NCI-H510A treated with DMSO at 0.1 percent for 48 hours (cell line): ENCODE measurements at regions not wholly inside any gene's neighbourhood (a gene's known extent, or its start where the extent isn't known, plus 50 kb on each side); places are given as distances from the start of the nearest gene placed in this dataset.
A peak's percentile ranks its signal among the peaks of the same experiment; 100 is the strongest.

Source experiments
- DNase-seq: peaks from one replicate; lab custom pipeline; 2025; lab: John Stamatoyannopoulos, UW

DNA sequence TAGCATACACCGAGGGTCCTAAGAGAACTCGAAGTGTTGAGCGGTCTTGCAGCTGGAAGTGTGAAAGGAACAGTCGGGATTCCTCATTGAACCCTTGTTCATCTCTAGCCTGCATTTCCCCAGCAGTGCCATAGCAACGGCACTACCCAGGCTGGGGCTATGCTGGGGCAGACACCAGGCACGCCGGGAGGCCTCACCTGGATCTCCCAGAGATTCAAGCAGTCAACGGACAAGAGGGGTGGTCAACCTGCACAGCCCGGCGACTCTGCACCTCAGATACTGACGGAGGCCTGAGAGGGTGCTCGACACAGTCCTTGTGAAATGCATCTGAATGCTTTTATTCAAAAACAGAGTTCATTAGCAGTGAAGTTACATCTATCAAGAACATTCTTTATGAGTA is 604.2 kb downstream of the GALR1 start:
- no peak for DNase-seq

DNA sequence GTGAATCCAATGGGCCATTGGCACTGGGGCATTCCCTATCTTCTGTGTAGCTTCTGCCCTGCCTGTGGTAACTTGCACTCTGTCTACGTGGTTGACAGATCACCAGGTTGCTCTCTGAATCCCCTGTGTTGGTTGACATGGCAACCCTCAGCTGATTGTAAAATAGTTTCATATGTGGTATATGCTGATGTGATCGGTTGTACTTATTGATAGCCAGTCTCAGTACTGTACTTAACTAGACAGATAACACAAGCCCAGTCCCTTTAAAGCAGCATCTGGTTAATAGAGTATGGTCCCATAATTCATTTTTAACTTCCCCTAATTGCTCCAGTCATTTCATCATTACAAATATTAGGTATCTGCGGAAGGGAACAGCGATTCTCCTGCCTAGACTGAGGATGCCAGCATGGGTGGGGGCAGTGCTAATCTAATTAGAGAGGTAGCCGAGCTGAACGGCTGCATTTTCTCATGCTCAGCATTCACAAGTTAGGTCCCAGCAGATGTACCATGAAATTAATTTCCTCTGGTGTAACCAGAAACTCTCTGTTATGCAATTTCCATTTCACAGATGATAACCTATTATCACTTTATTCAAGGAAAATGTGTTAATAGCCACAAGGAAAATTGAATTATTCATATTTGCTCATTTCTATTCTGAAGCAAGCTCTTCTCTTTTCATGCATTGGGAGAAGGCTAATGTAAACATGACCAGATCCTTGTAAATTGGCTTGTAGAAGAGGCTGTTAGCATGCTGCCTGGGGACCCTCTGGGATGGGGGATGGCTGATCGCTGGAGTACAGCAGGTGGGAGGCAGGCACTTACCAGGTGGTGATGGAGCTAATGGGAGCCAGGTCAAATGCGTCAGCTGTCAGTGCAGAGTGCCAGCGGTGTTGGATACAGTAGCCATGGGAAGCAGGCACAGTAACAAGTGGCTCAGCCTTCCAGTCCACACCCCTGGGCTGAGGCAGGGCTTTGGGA is 608.3 kb downstream of the GALR1 start:
- DNase-seq: peak; percentile 97

- no peak for DNase-seq
These were observed 610.0 kb downstream of the GALR1 start for GRCh38 chr18:77859634-77860033.

- no peak for DNase-seq
These were observed 612.6 kb downstream of the GALR1 start for GRCh38 chr18:77862066-77862757.

- DNase-seq: no peak
These were observed 616.2 kb downstream of the GALR1 start for GRCh38 chr18:77865853-77866252.

DNA sequence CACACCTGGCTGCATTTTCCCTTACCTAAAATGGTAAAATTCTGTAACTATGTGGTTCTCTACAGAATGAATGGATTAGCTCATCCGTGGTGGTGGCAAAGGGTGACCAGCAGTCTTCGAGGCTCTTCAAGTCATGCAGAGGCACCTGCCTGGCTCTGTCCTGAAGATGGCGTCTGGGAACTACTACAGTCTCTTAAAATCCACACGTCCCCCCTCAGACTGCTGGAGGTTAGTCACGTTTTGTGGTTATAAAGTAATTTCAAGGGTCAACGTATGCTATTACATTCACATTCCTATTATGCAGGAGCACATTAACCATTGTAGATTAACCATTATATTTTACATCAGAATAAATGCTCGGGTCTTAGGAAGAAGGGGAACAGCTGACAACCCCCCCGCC is 616.7 kb downstream of the GALR1 start:
- DNase-seq: no peak

GRCh38 chr18:77870199-77870598 is 620.6 kb downstream of the GALR1 start:
- no peak for DNase-seq

- no peak for DNase-seq
These were observed 621.2 kb downstream of the GALR1 start for GRCh38 chr18:77870894-77871293.

DNA sequence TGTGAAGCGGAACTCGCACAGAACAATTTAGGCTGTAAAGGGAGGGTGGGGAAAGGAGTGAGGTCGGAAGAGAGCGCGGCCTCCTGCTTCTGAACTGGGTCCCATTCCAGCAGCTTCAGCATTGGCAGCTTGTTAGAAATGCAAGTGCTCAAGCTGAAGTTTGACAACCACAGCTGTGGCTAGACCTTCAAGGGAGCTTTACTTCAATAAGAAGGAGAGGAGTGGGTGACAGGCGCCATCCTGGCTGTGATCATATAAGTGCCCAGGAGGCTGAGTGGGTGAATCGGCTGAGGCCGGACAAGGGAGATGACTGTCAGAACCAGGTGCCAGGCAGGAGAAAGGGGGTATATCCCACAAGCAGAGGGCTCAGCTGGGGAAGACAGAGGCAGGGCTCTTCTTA is 622.5 kb downstream of the GALR1 start:
- no peak for DNase-seq

DNA sequence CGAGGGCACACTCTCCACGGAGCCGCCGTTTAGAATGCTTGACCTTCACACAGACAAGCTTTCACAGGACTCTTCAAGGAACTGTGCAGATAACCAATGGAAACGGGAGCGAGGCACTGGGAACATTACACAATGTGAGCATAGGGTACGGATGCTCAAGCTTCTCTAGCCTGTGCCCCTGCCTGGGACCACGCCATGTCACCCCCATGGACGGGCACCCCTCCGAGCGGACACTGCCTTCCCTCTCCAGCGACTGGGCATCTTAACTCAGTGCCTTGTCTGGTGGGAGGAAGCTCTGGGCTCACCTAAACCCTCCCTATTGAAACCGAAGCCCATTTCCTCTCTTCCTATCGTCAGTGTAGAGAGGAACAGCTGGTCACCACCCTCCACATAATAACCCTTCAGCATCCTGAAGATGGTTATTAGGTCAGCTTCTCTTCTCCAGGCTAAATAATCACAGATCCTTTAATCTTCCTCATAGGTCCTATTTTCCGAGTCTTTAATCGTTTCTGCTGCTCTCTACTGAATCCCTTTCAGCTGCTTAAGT is 626.7 kb downstream of the GALR1 start:
- no peak for DNase-seq

GRCh38 chr18:77879829-77880228 is 630.2 kb downstream of the GALR1 start:
- no peak for DNase-seq

- no peak for DNase-seq
These were observed 634.8 kb downstream of the GALR1 start for GRCh38 chr18:77884454-77884853.

- DNase-seq: no peak
These were observed 644.4 kb downstream of the GALR1 start for GRCh38 chr18:77894060-77894459.

- DNase-seq: no peak
These were observed 645.6 kb downstream of the GALR1 start for GRCh38 chr18:77895250-77895649.

DNA sequence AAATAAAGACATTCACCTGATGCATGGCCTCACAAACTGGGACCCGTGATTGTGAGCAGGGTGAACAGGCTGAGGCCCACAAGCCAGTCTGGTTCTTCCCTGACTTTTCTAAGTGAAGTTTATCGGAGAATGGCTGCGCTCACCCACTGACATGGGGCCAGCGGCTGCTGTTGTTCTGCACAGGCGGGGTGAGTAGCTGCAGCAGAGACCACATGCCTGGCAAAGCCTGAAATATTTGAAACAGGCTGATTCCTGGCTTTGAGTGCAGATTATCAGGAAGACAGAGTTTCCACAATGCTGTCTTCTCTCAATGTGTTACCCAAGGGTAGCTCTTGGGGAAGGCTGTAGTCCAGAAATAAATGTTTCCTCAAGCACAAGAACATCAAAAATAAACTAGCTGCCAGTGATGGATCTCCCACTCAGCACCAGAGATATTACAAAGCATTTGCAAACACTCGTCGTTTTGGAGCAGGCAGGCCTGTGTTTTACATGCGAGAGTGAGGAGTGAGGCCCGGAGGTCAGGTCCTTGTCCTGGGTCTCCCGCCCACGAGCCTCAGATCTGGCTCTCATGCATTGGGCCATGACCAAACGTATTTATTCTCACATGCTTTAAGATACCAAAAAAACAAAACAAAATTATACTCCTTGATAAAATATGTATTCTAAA is 647.1 kb downstream of the GALR1 start:
- DNase-seq: no peak

GRCh38 chr18:77897606-77898005 is 648.0 kb downstream of the GALR1 start:
- DNase-seq: no peak

DNA sequence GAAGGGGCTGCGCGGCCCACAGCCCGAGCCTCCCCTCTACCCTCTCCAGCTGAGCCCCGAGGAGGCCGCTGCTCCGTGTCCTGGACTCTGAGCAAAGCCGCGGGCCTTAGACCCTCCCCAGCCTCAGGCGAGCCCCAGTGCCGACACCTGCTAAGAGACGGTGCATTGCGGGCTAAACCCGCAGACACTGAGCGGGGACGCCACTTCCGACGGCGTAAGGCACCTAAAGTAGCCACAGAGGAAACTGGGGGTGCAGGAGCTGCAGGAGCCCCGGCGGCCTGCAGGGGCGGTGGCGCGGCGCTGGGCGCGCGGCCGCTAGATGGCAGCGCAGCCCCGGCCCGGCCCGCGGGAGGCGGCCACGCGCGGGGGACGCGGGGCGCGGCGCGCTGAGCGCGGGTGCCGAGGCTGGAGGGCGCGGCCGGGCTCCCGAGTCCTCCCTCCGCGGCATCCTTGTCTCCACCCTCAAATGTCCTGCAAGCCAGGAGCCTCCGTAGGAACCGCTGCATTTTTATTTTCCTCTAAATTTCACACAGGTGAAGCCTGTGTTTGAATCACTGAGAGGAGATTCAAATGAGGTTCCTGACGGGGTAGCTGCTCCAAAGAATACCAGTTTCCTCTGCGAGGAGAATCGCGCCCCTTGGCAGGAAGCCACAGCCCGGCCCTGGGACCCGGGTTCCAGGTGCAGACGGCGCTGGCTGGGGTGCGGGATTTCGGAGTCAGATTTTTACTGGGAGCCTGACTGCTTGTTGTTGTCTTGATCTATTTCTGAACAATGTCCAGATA is 650.5 kb downstream of the GALR1 start:
- DNase-seq: peak; percentile 92

DNA sequence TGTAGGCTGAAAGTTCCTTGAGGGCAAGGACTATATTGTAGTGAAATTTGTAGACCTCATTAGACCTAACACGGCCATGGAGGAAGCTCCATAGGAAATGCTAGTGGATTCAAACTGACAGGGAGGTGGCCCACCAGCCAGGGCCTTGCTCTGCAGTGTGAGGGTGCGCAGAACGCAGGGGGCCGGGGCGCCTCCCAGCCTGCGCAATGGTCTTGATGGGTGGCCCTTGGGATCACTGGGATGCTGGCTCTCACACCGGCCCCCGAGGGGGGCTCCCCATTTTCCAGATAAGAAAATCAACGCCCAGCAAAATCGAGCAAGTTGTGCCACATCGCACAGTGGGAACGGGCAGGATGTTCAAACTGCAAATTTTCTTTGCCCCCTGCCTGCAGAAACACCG is 655.4 kb downstream of the GALR1 start:
- DNase-seq: no peak

GRCh38 chr18:77905449-77906055 is 655.9 kb downstream of the GALR1 start:
- no peak for DNase-seq

DNA sequence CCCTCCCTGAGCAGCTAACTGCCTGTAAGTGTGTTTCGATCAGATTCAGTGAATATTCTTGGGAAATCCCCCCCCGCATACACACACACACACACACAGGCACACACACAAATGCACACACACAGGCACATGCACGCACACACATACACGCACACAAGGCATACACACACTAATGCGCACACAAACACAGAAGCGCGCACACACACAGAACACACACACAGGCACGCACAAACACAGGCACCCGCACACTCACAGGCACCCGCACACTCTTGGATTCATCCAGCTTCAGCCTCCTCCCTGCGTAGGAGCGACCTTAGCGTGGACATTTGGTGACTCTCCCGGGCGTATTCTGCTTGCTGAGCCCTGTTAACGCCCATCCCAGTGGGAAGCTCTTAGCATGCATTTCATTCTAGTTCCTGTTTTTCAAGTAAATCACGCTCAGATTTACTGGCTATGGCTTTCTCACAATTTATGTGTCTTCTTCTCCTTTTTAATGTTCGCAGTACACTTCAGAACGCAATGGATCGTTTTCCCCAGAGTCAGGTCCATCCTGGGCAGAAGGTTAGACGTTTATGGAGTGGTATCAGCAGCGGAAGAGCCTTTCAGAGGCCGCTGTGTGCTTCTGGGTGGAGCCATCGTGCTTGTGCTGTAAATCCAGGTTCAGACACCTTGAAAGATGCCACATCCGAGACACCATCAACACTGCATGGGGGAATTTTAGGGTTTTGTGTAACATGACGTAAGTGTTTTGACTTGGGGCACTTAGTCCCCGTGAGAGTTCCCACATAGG is 656.6 kb downstream of the GALR1 start:
- no peak for DNase-seq
